Chondrocyte (in vitro differentiated cells): ENCODE measurements at regions not wholly inside any gene's neighbourhood (a gene's known extent, or its start where the extent isn't known, plus 50 kb on each side); places are given as distances from the start of the nearest gene placed in this dataset.
"Not testable (repeated sequence)": the region's sequence is repeated elsewhere in the genome, so short reads cannot be mapped to it uniquely, and the experiment has no call there.

ENCODE experiments used
- DNase-seq: peaks from one replicate; pipeline ENCODE4 v3.0.0; 2021; ENCODE audit warnings: mixed read lengths, low spot score
- H3K27ac Mint-ChIP-seq: one replicate; pipeline ENCODE4 v1.8.0; 2021; ENCODE audit warnings: mild to moderate bottlenecking, moderate library complexity, mixed read lengths; ENCODE audit not compliant: unreplicated experiment
- H3K27me3 Mint-ChIP-seq: 2 replicates; pipeline ENCODE4 v1.8.0; 2021; ENCODE audit warnings: low read depth, mixed read lengths
- H3K36me3 Mint-ChIP-seq: 2 replicates; pipeline ENCODE4 v1.8.0; 2021; ENCODE audit warnings: low read depth, mixed read lengths
- H3K4me1 Mint-ChIP-seq: 2 replicates; pipeline ENCODE4 v1.8.0; 2021; ENCODE audit warnings: low read depth, mild to moderate bottlenecking, mixed read lengths
- H3K4me3 Mint-ChIP-seq: one replicate; pipeline ENCODE4 v1.8.0; 2021; ENCODE audit warnings: mild to moderate bottlenecking, moderate library complexity, mixed read lengths; ENCODE audit not compliant: unreplicated experiment
- H3K9me3 Mint-ChIP-seq: 2 replicates; pipeline ENCODE4 v1.8.0; 2021; ENCODE audit warnings: low read depth, mixed read lengths
- TF ChIP-seq, protein P1 (sequence below): fragments of 200-600 bp; sonication (generic); IDR thresholded peaks from 2 replicates; pipeline ENCODE4 v1.5.0; 2021; ENCODE audit warnings: antibody characterized with exemption, mild to moderate bottlenecking, moderate library complexity

GRCh38 chr1:178036090-178036489, 57.8 kb upstream of the RASAL2 start:
- TF ChIP-seq, protein P1, sequence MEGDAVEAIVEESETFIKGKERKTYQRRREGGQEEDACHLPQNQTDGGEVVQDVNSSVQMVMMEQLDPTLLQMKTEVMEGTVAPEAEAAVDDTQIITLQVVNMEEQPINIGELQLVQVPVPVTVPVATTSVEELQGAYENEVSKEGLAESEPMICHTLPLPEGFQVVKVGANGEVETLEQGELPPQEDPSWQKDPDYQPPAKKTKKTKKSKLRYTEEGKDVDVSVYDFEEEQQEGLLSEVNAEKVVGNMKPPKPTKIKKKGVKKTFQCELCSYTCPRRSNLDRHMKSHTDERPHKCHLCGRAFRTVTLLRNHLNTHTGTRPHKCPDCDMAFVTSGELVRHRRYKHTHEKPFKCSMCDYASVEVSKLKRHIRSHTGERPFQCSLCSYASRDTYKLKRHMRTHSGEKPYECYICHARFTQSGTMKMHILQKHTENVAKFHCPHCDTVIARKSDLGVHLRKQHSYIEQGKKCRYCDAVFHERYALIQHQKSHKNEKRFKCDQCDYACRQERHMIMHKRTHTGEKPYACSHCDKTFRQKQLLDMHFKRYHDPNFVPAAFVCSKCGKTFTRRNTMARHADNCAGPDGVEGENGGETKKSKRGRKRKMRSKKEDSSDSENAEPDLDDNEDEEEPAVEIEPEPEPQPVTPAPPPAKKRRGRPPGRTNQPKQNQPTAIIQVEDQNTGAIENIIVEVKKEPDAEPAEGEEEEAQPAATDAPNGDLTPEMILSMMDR: no peak
- Mint-ChIP-seq H3K4me3 (no peak overlapping the region), H3K36me3 (no peaks in the 10 kb centered on the region), H3K27ac (no peak overlapping the region), H3K27me3 (no peaks in the 10 kb centered on the region), H3K4me1 (peaks cover 20% of the 10 kb centered on the region), H3K9me3 (no peaks in the 10 kb centered on the region)
- DNase-seq: no peak

- peak overlapping the region; percentile 55 for H3K27ac Mint-ChIP-seq
- peak; percentile 87 for DNase-seq
- TF ChIP-seq, protein P1: peak; percentile 75
These were observed 56.2 kb upstream of the RASAL2 start for GRCh38 chr1:178037510-178038253.

GRCh38 chr1:178038372-178038771, 55.5 kb upstream of the RASAL2 start:
- H3K4me1 Mint-ChIP-seq: peaks cover 13% of the 10 kb centered on the region
- peak overlapping the region; percentile 71 for H3K4me3 Mint-ChIP-seq
- no peaks in the 10 kb centered on the region for H3K27me3 Mint-ChIP-seq
- H3K9me3 Mint-ChIP-seq: no peaks in the 10 kb centered on the region
- DNase-seq: no peak
- no peaks in the 10 kb centered on the region for H3K36me3 Mint-ChIP-seq
- TF ChIP-seq, protein P1: no peak
- no peak overlapping the region for H3K27ac Mint-ChIP-seq

More at GRCh38 chr1:178037510-178038253, 56.2 kb upstream of the RASAL2 start:
- peaks cover 13% of the 10 kb centered on the region for H3K4me1 Mint-ChIP-seq
- H3K27me3 Mint-ChIP-seq: no peaks in the 10 kb centered on the region
- no peaks in the 10 kb centered on the region for H3K9me3 Mint-ChIP-seq
- peak overlapping the region; percentile 71 for H3K4me3 Mint-ChIP-seq
- no peaks in the 10 kb centered on the region for H3K36me3 Mint-ChIP-seq

- no peak overlapping the region for H3K4me3 Mint-ChIP-seq
- no peaks in the 10 kb centered on the region for H3K9me3 Mint-ChIP-seq
- H3K27ac Mint-ChIP-seq: no peak overlapping the region
- H3K4me1 Mint-ChIP-seq: peaks cover 8% of the 10 kb centered on the region
- TF ChIP-seq, protein P1: no peak
- no peak for DNase-seq
- no peaks in the 10 kb centered on the region for H3K36me3 Mint-ChIP-seq
- no peaks in the 10 kb centered on the region for H3K27me3 Mint-ChIP-seq
These were observed 54.0 kb upstream of the RASAL2 start for GRCh38 chr1:178039891-178040290.

GRCh38 chr1:178043940-178044339, 50.0 kb upstream of the RASAL2 start:
- not testable (repeated sequence) for H3K4me3 Mint-ChIP-seq, H3K36me3 Mint-ChIP-seq, H3K27me3 Mint-ChIP-seq, DNase-seq, H3K9me3 Mint-ChIP-seq, H3K27ac Mint-ChIP-seq
- peaks cover 18% of the 10 kb centered on the region for H3K4me1 Mint-ChIP-seq
